IPS DF 6.9 (cell line): ENCODE measurements at regions not wholly inside any gene's neighbourhood (a gene's known extent, or its start where the extent isn't known, plus 50 kb on each side); places are given as distances from the start of the nearest gene placed in this dataset.
"Not testable (repeated sequence)": the region's sequence is repeated elsewhere in the genome, so short reads cannot be mapped to it uniquely, and the experiment has no call there.

ENCODE experiments used
- DNase-seq: peaks from one replicate; pipeline ENCODE4 v3.0.0-alpha.2; 2013; ENCODE audit warnings: low read depth, low spot score
- H3K27ac ChIP-seq: one replicate; pipeline ENCODE4 v1.5.1; 2013; ENCODE audit warnings: low read length, control low read depth
- H3K27me3 ChIP-seq: 2 replicates; pipeline ENCODE4 v1.6.1; 2013; ENCODE audit warnings: mild to moderate bottlenecking, low read length; ENCODE audit not compliant: control insufficient read depth, insufficient read depth
- H3K36me3 ChIP-seq: 2 replicates; pipeline ENCODE4 v1.6.1; 2013; ENCODE audit warnings: low read length; ENCODE audit not compliant: control insufficient read depth, insufficient read depth
- H3K4me1 ChIP-seq: 2 replicates; pipeline ENCODE4 v1.6.1; 2013; ENCODE audit warnings: low read length; ENCODE audit not compliant: control insufficient read depth, insufficient read depth
- H3K4me3 ChIP-seq: 2 replicates; pipeline ENCODE4 v1.5.1; 2013; ENCODE audit warnings: mild to moderate bottlenecking, low read length
- H3K9me3 ChIP-seq: 2 replicates; pipeline ENCODE4 v1.6.1; 2013; ENCODE audit warnings: low read length, inconsistent platforms; ENCODE audit not compliant: control insufficient read depth, insufficient read depth
- WGBS: extraction: QIAGEN DNeasy Blood & Tissue Kit; methylation state at CpG from one replicate; pipeline ENCODE4 v1.1.7; 2013; ENCODE audit warnings: mixed read lengths, missing lambda C conversion rate; ENCODE audit not compliant: insufficient read length, insufficient coverage; 5-methylcytosine and 5-hydroxymethylcytosine counted together

- no peaks in the 10 kb centered on the region for H3K36me3 ChIP-seq
- no peaks in the 10 kb centered on the region; the same call in 1 of the 2 replicates for H3K9me3 ChIP-seq
- H3K27me3 ChIP-seq = no peaks in the 10 kb centered on the region
- H3K27ac ChIP-seq = no peak overlapping the region
- no CpG with 5 or more reads among the region's 5 CpGs for WGBS
- no peak overlapping the region for H3K4me3 ChIP-seq
- DNase-seq = no peak
- H3K4me1 ChIP-seq = no peaks in the 10 kb centered on the region
These were observed 111.3 kb upstream of the MRI1 start for GRCh38 chr19:13652810-13653590.

GRCh38 chr19:13646758-13647157 lies 117.6 kb upstream of the MRI1 start:
- DNase-seq = no peak
- H3K4me1 ChIP-seq = no peaks in the 10 kb centered on the region; the same call in 1 of the 2 replicates
- no peaks in the 10 kb centered on the region for H3K36me3 ChIP-seq
- H3K9me3 ChIP-seq = no peaks in the 10 kb centered on the region
- H3K27ac ChIP-seq = no peak overlapping the region
- no peak overlapping the region for H3K4me3 ChIP-seq
- H3K27me3 ChIP-seq = no peaks in the 10 kb centered on the region
- WGBS = no CpG with 5 or more reads among the region's 7 CpGs

GRCh38 chr19:13644645-13645044 lies 119.7 kb upstream of the MRI1 start:
- no peak overlapping the region for H3K27ac ChIP-seq
- H3K9me3 ChIP-seq = no peaks in the 10 kb centered on the region
- H3K4me1 ChIP-seq = no peaks in the 10 kb centered on the region; the same call in 1 of the 2 replicates
- H3K36me3 ChIP-seq = no peaks in the 10 kb centered on the region
- no peak overlapping the region for H3K4me3 ChIP-seq
- no peak for DNase-seq
- WGBS = no CpG with 5 or more reads among the region's 3 CpGs
- no peaks in the 10 kb centered on the region for H3K27me3 ChIP-seq

- Histone ChIP-seq H3K27ac (no peak overlapping the region), H3K36me3 (no peaks in the 10 kb centered on the region), H3K27me3 (no peaks in the 10 kb centered on the region), H3K9me3 (no peaks in the 10 kb centered on the region), H3K4me3 (no peak overlapping the region), H3K4me1 (no peaks in the 10 kb centered on the region)
- DNase-seq = no peak
- WGBS = no CpG with 5 or more reads among the region's 1 CpG
These were observed 123.7 kb upstream of the MRI1 start for GRCh38 chr19:13640611-13641010.

GRCh38 chr19:13639342-13639929 lies 124.9 kb upstream of the MRI1 start:
- no peak overlapping the region for H3K4me3 ChIP-seq
- WGBS = no CpG with 5 or more reads among the region's 7 CpGs
- H3K36me3 ChIP-seq = no peaks in the 10 kb centered on the region
- no peaks in the 10 kb centered on the region for H3K4me1 ChIP-seq
- H3K27me3 ChIP-seq = no peaks in the 10 kb centered on the region
- DNase-seq = no peak
- H3K27ac ChIP-seq = no peak overlapping the region
- no peaks in the 10 kb centered on the region for H3K9me3 ChIP-seq

GRCh38 chr19:13637664-13638063 lies 126.7 kb upstream of the MRI1 start:
- no peak for DNase-seq
- Histone ChIP-seq H3K9me3 (no peaks in the 10 kb centered on the region), H3K4me1 (no peaks in the 10 kb centered on the region), H3K27ac (no peak overlapping the region), H3K4me3 (no peak overlapping the region), H3K27me3 (no peaks in the 10 kb centered on the region), H3K36me3 (no peaks in the 10 kb centered on the region)
- WGBS = no CpG with 5 or more reads among the region's 6 CpGs

GRCh38 chr19:13634658-13635057 lies 128.4 kb upstream of the CACNA1A start:
- H3K27ac ChIP-seq = no peak overlapping the region
- no peaks in the 10 kb centered on the region for H3K36me3 ChIP-seq
- no peaks in the 10 kb centered on the region for H3K9me3 ChIP-seq
- no peak for DNase-seq
- no peak overlapping the region for H3K4me3 ChIP-seq
- H3K27me3 ChIP-seq = no peaks in the 10 kb centered on the region
- no peaks in the 10 kb centered on the region for H3K4me1 ChIP-seq
- WGBS = no CpG with 5 or more reads among the region's 6 CpGs

GRCh38 chr19:13633522-13633922 lies 127.2 kb upstream of the CACNA1A start:
- H3K27ac ChIP-seq = no peak overlapping the region
- H3K4me1 ChIP-seq = no peaks in the 10 kb centered on the region
- H3K9me3 ChIP-seq = no peaks in the 10 kb centered on the region
- no peaks in the 10 kb centered on the region for H3K36me3 ChIP-seq
- H3K27me3 ChIP-seq = no peaks in the 10 kb centered on the region
- no peak for DNase-seq
- no peak overlapping the region for H3K4me3 ChIP-seq
- no CpG with 5 or more reads among the region's 1 CpG for WGBS

- H3K4me3 ChIP-seq = no peak overlapping the region
- H3K36me3 ChIP-seq = no peaks in the 10 kb centered on the region
- H3K4me1 ChIP-seq = no peaks in the 10 kb centered on the region
- no peaks in the 10 kb centered on the region for H3K27me3 ChIP-seq
- WGBS = no CpG with 5 or more reads among the region's 6 CpGs
- no peaks in the 10 kb centered on the region for H3K9me3 ChIP-seq
- H3K27ac ChIP-seq = no peak overlapping the region
- no peak for DNase-seq
These were observed 126.8 kb upstream of the CACNA1A start for GRCh38 chr19:13633109-13633508.

- DNase-seq, H3K27me3 ChIP-seq, H3K9me3 ChIP-seq, H3K4me3 ChIP-seq, H3K4me1 ChIP-seq, H3K27ac ChIP-seq, H3K36me3 ChIP-seq: not testable (repeated sequence)
- no CpG with 5 or more reads among the region's 7 CpGs for whole genome bisulfite sequencing
These were observed 125.9 kb upstream of the CACNA1A start for GRCh38 chr19:13632164-13632563.
